Activated naive CD4-positive, alpha-beta T cell treated with anti-CD3 and anti-CD28 coated beads for 36 hours (primary cell): ENCODE measurements at regions not wholly inside any gene's neighbourhood (a gene's known extent, or its start where the extent isn't known, plus 50 kb on each side); places are given as distances from the start of the nearest gene placed in this dataset.

Source experiments
- CTCF ChIA-PET: fragments of 350-600 bp; sonication (Branson Sonifier 250); formaldehyde crosslinking; loops from one replicate; lab custom pipeline; 2021; ENCODE audit warnings: antibody characterized with exemption; lab: Charles Lee
- DNase-seq: peaks from one replicate; pipeline ENCODE4 v3.0.0-alpha.2; 2020
- H3K27ac Mint-ChIP-seq: one replicate; pipeline ENCODE4 v1.8.0; 2021; ENCODE audit warnings: mild to moderate bottlenecking, mixed read lengths
- H3K27me3 Mint-ChIP-seq: one replicate; pipeline ENCODE4 v1.8.0; 2021; ENCODE audit warnings: low read depth, mixed read lengths
- H3K36me3 Mint-ChIP-seq: one replicate; pipeline ENCODE4 v1.8.0; 2021; ENCODE audit warnings: low read depth, mixed read lengths
- H3K4me1 Mint-ChIP-seq: one replicate; pipeline ENCODE4 v1.8.0; 2021; ENCODE audit warnings: low read depth, mixed read lengths
- H3K4me3 Mint-ChIP-seq: one replicate; pipeline ENCODE4 v1.8.0; 2021; ENCODE audit warnings: mild to moderate bottlenecking, moderate library complexity, mixed read lengths
- H3K9me3 Mint-ChIP-seq: one replicate; pipeline ENCODE4 v1.8.0; 2021; ENCODE audit warnings: mixed read lengths
- intact Hi-C: fragments of 100-400 bp; cut with micrococcal nuclease; formaldehyde crosslinking; loops from one replicate; pipeline ENCODE4 v1.15.1; 2023

- Mint-ChIP-seq H3K4me1 (no peaks in the 10 kb centered on the region), H3K4me3 (no peak overlapping the region), H3K27ac (no peak overlapping the region), H3K27me3 (no peaks in the 10 kb centered on the region), H3K9me3 (peaks cover 2% of the 10 kb centered on the region), H3K36me3 (no peaks in the 10 kb centered on the region)
- DNase-seq = no peak
- intact Hi-C loops = no loop called here
- CTCF ChIA-PET = no interaction called here
Observed at GRCh38 chr13:105920370-105920769, 615.1 kb downstream of the EFNB2 start.

DNA sequence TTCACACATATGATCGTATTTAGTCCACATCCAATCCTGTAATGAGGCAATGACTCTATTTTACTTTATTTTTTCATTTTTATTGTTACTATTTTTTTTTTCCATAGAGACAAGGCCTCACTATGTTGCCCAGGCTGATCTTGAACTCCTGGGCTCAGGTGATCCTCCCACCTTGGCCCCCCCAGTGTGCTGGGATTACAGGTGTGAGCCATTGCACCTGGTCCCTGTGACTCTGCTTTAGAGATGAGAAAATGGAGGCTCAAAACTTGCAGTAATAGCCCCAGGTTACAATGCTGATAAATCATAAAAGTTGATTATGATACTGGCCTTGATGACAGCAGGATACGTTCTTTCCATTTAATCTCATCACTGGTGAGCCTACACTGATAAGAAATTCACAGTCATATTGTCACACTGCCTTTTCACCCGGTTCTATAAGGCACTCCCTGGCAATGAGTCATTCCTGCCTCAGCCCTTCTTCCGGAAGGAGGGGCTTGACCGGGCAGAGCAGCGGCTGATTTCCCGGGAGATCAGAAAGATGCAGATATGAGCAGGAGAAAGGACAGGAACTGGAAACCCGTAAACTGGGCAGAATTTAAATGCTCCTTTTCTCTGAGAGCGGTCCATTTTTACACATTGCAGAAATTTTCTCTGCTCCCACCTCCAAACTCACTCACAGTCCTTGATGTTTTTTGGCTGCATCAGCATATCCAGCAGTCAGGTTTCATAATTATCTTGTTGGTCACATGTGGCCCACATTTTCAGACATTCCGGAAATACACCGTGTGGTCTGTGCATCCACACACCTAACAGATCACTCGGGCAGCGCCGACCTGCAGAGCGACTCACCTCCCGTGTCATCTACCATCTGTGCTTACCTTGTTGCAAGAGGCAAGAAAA is 616.4 kb downstream of the EFNB2 start:
- Mint-ChIP-seq H3K9me3 (peaks cover 2% of the 10 kb centered on the region), H3K4me1 (no peaks in the 10 kb centered on the region), H3K27ac (peak overlapping the region; percentile 38), H3K36me3 (no peaks in the 10 kb centered on the region), H3K27me3 (no peaks in the 10 kb centered on the region), H3K4me3 (no peak overlapping the region)
- CTCF ChIA-PET = no interaction called here
- no peak for DNase-seq
- intact Hi-C loops = no loop called here

- CTCF ChIA-PET = no interaction called here
- H3K36me3 Mint-ChIP-seq = no peaks in the 10 kb centered on the region
- intact Hi-C loops = no loop called here
- H3K4me1 Mint-ChIP-seq = no peaks in the 10 kb centered on the region
- peaks cover 2% of the 10 kb centered on the region for H3K9me3 Mint-ChIP-seq
- H3K27me3 Mint-ChIP-seq = peaks cover 4% of the 10 kb centered on the region
- no peak for DNase-seq
- H3K27ac Mint-ChIP-seq = no peak overlapping the region
- no peak overlapping the region for H3K4me3 Mint-ChIP-seq
Observed at GRCh38 chr13:105915146-105915850, 620.2 kb downstream of the EFNB2 start.

GRCh38 chr13:105914291-105915036 is 621.0 kb downstream of the EFNB2 start:
- CTCF ChIA-PET = interaction anchor here (0.7 kb wide), 1 partner anchor 498 kb away, joined by 3 read pairs; no protein-coding TSS in a partner anchor
- Mint-ChIP-seq H3K4me3 (no peak overlapping the region), H3K36me3 (no peaks in the 10 kb centered on the region), H3K27me3 (peaks cover 4% of the 10 kb centered on the region), H3K4me1 (no peaks in the 10 kb centered on the region), H3K9me3 (peaks cover 2% of the 10 kb centered on the region), H3K27ac (no peak overlapping the region)
- no peak for DNase-seq
- intact Hi-C loops = no loop called here

DNA sequence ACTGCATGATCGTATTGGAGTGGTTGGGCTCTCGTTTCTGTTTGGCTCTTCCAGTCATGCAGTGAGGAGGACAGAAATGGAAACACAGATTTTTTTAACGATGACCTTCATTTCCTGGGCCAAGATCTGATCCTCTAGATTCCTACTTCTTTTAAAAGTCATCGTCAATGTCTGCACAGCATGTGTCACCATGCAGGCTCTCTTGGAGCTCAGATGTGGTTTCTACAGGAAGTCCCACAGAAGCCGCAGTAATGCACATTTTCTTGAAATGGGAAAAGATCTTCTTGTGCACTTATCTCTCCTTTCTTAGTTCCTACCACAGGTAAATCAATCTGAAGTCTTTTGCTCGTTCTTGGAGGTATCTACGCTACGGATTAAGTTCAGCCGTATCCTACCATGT is 626.9 kb downstream of the EFNB2 start:
- CTCF ChIA-PET = no interaction called here
- intact Hi-C loops = no loop called here
- no peak overlapping the region for H3K27ac Mint-ChIP-seq
- H3K4me1 Mint-ChIP-seq = peaks cover 15% of the 10 kb centered on the region
- H3K36me3 Mint-ChIP-seq = no peaks in the 10 kb centered on the region
- H3K27me3 Mint-ChIP-seq = peaks cover 16% of the 10 kb centered on the region
- DNase-seq = peak; percentile 45
- H3K4me3 Mint-ChIP-seq = no peak overlapping the region
- H3K9me3 Mint-ChIP-seq = no peaks in the 10 kb centered on the region

DNA sequence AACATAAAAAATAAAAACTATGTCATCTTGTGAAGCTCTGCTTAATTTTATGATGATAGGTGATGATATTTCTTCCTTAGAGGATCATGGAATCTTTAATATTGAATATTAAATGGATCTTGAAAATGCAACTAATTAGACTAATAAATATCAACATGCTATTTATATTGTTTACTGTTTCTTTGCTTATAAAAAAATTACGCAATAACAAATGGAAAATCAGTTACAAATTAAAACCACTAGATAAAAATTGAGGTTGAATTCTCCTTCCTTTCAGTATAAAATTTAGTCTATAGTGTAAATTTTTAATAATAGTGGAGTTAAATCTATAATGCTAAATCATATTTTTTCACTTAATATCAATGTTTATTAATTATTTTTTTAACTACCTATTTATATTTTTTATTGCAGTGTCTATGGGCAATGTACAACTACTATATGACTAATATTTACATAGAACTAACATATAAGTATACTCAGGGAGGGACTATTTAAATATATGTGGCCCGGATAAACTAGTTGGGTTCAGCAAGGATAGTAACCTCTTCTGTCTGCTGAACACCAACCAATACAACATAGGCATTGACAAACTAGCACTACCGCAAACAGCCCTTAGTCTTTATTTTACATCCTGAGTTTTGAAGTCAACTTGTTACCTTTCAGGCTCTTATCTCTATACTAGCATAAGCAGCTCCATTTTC is 628.0 kb downstream of the EFNB2 start:
- Mint-ChIP-seq H3K9me3 (no peaks in the 10 kb centered on the region), H3K4me1 (peaks cover 15% of the 10 kb centered on the region), H3K27me3 (peaks cover 18% of the 10 kb centered on the region), H3K27ac (no peak overlapping the region), H3K4me3 (no peak overlapping the region), H3K36me3 (no peaks in the 10 kb centered on the region)
- no peak for DNase-seq
- CTCF ChIA-PET = no interaction called here
- intact Hi-C loops = no loop called here

DNA sequence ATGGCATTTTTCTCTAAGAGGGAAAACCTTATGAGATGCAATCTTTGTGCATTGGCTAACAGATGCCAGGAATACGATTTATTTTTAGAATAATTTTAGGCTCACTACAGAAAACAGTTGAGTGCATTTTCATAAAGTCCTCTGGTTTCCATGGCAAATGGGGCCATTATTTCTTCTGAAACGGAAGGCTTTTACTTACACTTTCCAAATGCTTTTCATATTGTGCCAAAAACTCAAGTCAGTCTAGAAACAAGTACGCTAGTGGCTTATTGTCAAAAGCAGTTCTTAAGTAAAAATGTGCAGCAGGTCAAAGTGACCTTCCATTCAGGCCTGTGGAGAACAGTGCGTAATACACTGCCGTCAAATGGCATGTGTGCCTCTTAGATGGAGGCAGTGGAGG is 628.7 kb downstream of the EFNB2 start:
- peaks cover 18% of the 10 kb centered on the region for H3K27me3 Mint-ChIP-seq
- no peak overlapping the region for H3K27ac Mint-ChIP-seq
- H3K9me3 Mint-ChIP-seq = no peaks in the 10 kb centered on the region
- no peak for DNase-seq
- H3K4me3 Mint-ChIP-seq = no peak overlapping the region
- CTCF ChIA-PET = no interaction called here
- peaks cover 15% of the 10 kb centered on the region for H3K4me1 Mint-ChIP-seq
- no peaks in the 10 kb centered on the region for H3K36me3 Mint-ChIP-seq
- intact Hi-C loops = no loop called here

DNA sequence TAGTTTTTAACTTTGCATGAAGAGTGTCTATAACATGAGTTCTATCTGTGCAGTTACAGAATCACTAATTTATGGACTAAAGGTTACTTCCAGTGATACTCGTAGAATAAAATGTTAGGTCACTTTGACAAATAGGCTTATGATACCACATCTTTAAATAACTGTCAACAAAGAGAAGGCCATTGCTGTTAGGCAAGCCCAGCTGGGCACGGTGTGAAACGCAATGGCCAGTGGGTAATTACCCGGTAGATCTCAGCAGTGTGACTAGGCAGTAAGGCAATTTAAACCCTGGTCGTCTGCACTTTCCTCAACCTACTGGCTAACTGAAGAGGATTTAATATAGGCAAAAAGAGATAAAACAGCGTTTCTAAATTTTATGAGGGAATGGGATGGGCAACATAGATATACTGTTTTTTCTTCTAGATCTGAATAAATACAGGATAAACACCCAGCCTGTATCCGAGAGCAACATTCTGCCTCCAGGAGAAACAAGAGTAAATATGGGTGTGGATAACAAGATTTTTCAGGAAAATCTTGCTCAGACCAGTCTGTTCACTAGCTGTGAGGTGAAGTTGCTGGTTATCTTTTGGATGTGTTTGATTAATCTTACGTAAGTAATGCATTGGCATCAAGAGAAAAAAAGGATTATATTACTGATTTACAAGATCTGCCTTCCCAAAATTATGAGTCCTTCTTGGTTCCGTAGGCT is 631.3 kb downstream of the EFNB2 start:
- H3K4me1 Mint-ChIP-seq = peaks cover 14% of the 10 kb centered on the region
- intact Hi-C loops = no loop called here
- no peak overlapping the region for H3K27ac Mint-ChIP-seq
- H3K9me3 Mint-ChIP-seq = no peaks in the 10 kb centered on the region
- CTCF ChIA-PET = no interaction called here
- peaks cover 17% of the 10 kb centered on the region for H3K27me3 Mint-ChIP-seq
- no peak for DNase-seq
- no peaks in the 10 kb centered on the region for H3K36me3 Mint-ChIP-seq
- H3K4me3 Mint-ChIP-seq = no peak overlapping the region

DNA sequence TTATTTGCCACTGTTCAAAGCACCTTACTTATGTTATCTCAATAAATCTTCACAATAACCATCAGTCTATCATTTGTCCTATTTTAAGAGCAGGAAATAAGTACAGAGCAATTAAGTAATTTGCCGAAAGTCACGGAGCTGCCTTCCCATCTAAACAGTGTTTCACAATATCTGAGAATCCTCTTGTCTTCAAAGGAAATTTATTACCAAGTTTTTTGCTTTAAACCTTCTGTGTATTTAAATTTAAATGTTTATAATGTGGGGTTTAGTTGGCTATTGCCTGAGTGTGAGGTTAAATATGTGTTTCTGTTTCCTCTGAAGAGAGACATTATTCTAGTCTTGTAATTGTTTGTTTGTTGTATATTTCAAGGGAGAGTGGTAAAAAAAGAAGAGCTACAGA is 633.1 kb downstream of the EFNB2 start:
- DNase-seq = no peak
- H3K27ac Mint-ChIP-seq = no peak overlapping the region
- no peak overlapping the region for H3K4me3 Mint-ChIP-seq
- no peaks in the 10 kb centered on the region for H3K4me1 Mint-ChIP-seq
- CTCF ChIA-PET = no interaction called here
- no peaks in the 10 kb centered on the region for H3K9me3 Mint-ChIP-seq
- intact Hi-C loops = no loop called here
- no peaks in the 10 kb centered on the region for H3K36me3 Mint-ChIP-seq
- H3K27me3 Mint-ChIP-seq = peaks cover 16% of the 10 kb centered on the region

GRCh38 chr13:105897575-105897974 is 637.9 kb downstream of the EFNB2 start:
- H3K27ac Mint-ChIP-seq = no peak overlapping the region
- H3K4me3 Mint-ChIP-seq = no peak overlapping the region
- intact Hi-C loops = no loop called here
- H3K9me3 Mint-ChIP-seq = no peaks in the 10 kb centered on the region
- H3K4me1 Mint-ChIP-seq = no peaks in the 10 kb centered on the region
- CTCF ChIA-PET = no interaction called here
- no peaks in the 10 kb centered on the region for H3K36me3 Mint-ChIP-seq
- peaks cover 10% of the 10 kb centered on the region for H3K27me3 Mint-ChIP-seq
- no peak for DNase-seq

- no peak for DNase-seq
- peaks cover 10% of the 10 kb centered on the region for H3K27me3 Mint-ChIP-seq
- H3K9me3 Mint-ChIP-seq = no peaks in the 10 kb centered on the region
- no peak overlapping the region for H3K27ac Mint-ChIP-seq
- CTCF ChIA-PET = no interaction called here
- no peaks in the 10 kb centered on the region for H3K36me3 Mint-ChIP-seq
- no peak overlapping the region for H3K4me3 Mint-ChIP-seq
- H3K4me1 Mint-ChIP-seq = no peaks in the 10 kb centered on the region
- intact Hi-C loops = no loop called here
Observed at GRCh38 chr13:105894697-105895096, 640.8 kb downstream of the EFNB2 start.
